ENCODE measurements at regions not wholly inside any gene's neighbourhood (a gene's known extent, or its start where the extent isn't known, plus 50 kb on each side); places are given as distances from the start of the nearest gene placed in this dataset.

GRCh38 chr10:7100032-7100702 is 310.7 kb downstream of the SFMBT2 start:
- no peak for DNase-seq
- Mint-ChIP-seq H3K36me3 (ENCODE audit: low read depth) (no peaks in the 10 kb centered on the region), H3K27ac (no peak overlapping the region), H3K4me1 (no peaks in the 10 kb centered on the region), H3K27me3 (ENCODE audit: low read depth, poor library complexity) (peaks cover 7% of the 10 kb centered on the region), H3K4me3 (no peak overlapping the region), H3K9me3 (peaks cover 10% of the 10 kb centered on the region)
- TF ChIP-seq, protein P1, sequence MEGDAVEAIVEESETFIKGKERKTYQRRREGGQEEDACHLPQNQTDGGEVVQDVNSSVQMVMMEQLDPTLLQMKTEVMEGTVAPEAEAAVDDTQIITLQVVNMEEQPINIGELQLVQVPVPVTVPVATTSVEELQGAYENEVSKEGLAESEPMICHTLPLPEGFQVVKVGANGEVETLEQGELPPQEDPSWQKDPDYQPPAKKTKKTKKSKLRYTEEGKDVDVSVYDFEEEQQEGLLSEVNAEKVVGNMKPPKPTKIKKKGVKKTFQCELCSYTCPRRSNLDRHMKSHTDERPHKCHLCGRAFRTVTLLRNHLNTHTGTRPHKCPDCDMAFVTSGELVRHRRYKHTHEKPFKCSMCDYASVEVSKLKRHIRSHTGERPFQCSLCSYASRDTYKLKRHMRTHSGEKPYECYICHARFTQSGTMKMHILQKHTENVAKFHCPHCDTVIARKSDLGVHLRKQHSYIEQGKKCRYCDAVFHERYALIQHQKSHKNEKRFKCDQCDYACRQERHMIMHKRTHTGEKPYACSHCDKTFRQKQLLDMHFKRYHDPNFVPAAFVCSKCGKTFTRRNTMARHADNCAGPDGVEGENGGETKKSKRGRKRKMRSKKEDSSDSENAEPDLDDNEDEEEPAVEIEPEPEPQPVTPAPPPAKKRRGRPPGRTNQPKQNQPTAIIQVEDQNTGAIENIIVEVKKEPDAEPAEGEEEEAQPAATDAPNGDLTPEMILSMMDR (IDR thresholded peaks at IDR 0.05), result no peak

GRCh38 chr10:7098160-7098762 is 312.6 kb downstream of the SFMBT2 start:
- H3K4me3 Mint-ChIP-seq, result no peak overlapping the region
- no peaks in the 10 kb centered on the region for H3K4me1 Mint-ChIP-seq
- H3K27me3 Mint-ChIP-seq (ENCODE audit: low read depth, poor library complexity), result peaks cover 7% of the 10 kb centered on the region
- no peak for DNase-seq
- peaks cover under 1% of the 10 kb centered on the region for H3K9me3 Mint-ChIP-seq
- TF ChIP-seq, protein P1 (IDR thresholded peaks at IDR 0.05), result no peak
- no peak overlapping the region for H3K27ac Mint-ChIP-seq
- no peaks in the 10 kb centered on the region for H3K36me3 Mint-ChIP-seq (ENCODE audit: low read depth)

DNA sequence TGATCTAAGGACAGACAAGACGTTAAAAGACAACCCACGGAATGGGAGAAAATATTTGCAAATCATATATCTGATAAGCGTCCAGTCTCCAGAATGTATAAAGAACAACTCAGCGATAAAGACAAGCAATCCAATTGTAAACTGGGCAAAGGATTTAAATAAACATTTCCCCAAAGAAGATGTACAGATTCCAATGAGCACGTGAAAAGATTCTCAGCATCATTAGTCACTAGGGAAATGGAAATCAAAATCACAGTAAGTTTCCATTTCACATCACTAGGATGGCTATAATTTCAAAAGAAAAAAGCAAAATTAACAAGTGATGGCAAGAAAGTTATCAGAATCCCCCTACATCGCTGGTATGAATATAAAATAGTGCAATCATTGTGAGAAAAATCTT is 316.1 kb downstream of the SFMBT2 start:
- TF ChIP-seq, protein P1 (IDR thresholded peaks at IDR 0.05), result no peak
- DNase-seq, result no peak
- no peak overlapping the region for H3K4me3 Mint-ChIP-seq
- H3K36me3 Mint-ChIP-seq (ENCODE audit: low read depth), result no peaks in the 10 kb centered on the region
- peaks cover 7% of the 10 kb centered on the region for H3K27me3 Mint-ChIP-seq (ENCODE audit: low read depth, poor library complexity)
- H3K4me1 Mint-ChIP-seq, result peaks cover 10% of the 10 kb centered on the region
- H3K9me3 Mint-ChIP-seq, result peaks cover 3% of the 10 kb centered on the region
- H3K27ac Mint-ChIP-seq, result no peak overlapping the region

GRCh38 chr10:7093368-7093767 is 317.5 kb downstream of the SFMBT2 start:
- H3K36me3 Mint-ChIP-seq (ENCODE audit: low read depth), result no peaks in the 10 kb centered on the region
- H3K4me3 Mint-ChIP-seq, result no peak overlapping the region
- H3K27me3 Mint-ChIP-seq (ENCODE audit: low read depth, poor library complexity), result peaks cover 8% of the 10 kb centered on the region
- H3K9me3 Mint-ChIP-seq, result peaks cover 3% of the 10 kb centered on the region
- TF ChIP-seq, protein P1 (IDR thresholded peaks at IDR 0.05), result no peak
- no peak overlapping the region for H3K27ac Mint-ChIP-seq
- no peak for DNase-seq
- peaks cover 25% of the 10 kb centered on the region for H3K4me1 Mint-ChIP-seq

DNA sequence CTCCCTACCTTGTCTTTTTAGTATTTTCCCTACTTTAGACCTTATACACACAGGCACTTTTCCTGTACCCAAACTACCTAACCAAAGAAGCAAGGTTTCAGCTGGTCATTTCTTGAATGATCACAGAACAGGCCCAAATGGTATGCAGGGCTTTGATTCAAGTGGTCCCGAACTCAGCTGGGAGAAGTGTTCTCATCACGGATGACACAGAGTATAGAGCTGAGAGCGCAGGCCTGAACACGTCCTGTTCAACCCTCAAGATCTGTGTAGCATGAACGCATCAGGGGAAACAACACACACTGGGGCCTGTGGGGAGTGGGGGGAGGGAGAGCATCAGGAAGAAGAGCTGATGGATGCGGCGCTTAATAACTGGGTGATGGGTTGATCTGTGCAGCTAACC is 318.2 kb downstream of the SFMBT2 start:
- TF ChIP-seq, protein P1 (IDR thresholded peaks at IDR 0.05), result no peak
- no peak overlapping the region for H3K4me3 Mint-ChIP-seq
- peaks cover 8% of the 10 kb centered on the region for H3K27me3 Mint-ChIP-seq (ENCODE audit: low read depth, poor library complexity)
- peaks cover 31% of the 10 kb centered on the region for H3K4me1 Mint-ChIP-seq
- no peak overlapping the region for H3K27ac Mint-ChIP-seq
- DNase-seq, result no peak
- H3K9me3 Mint-ChIP-seq, result peaks cover 3% of the 10 kb centered on the region
- H3K36me3 Mint-ChIP-seq (ENCODE audit: low read depth), result no peaks in the 10 kb centered on the region

- Mint-ChIP-seq H3K4me3 (no peak overlapping the region), H3K4me1 (peaks cover 47% of the 10 kb centered on the region), H3K9me3 (peaks cover 3% of the 10 kb centered on the region), H3K36me3 (ENCODE audit: low read depth) (no peaks in the 10 kb centered on the region), H3K27ac (no peak overlapping the region), H3K27me3 (ENCODE audit: low read depth, poor library complexity) (peaks cover 7% of the 10 kb centered on the region)
- TF ChIP-seq, protein P1 (IDR thresholded peaks at IDR 0.05), result no peak
- no peak for DNase-seq
Observed at GRCh38 chr10:7090529-7090928, 320.3 kb downstream of the SFMBT2 start.

Measured in nephron progenitor cell (in vitro differentiated cells).